Fibroblast of the aortic adventitia (primary cell): ENCODE measurements at regions not wholly inside any gene's neighbourhood (a gene's known extent, or its start where the extent isn't known, plus 50 kb on each side); places are given as distances from the start of the nearest gene placed in this dataset.
"Not testable (repeated sequence)": the region's sequence is repeated elsewhere in the genome, so short reads cannot be mapped to it uniquely, and the experiment has no call there.

ENCODE experiments used
- DNase-seq: peaks from one replicate; pipeline ENCODE4 v3.0.0-alpha.2; 2010; ENCODE audit warnings: low read depth
- H3K4me3 ChIP-seq: 2 replicates; pipeline ENCODE4 v1.5.1; 2011; ENCODE audit warnings: low read depth, mild to moderate bottlenecking, control low read depth, low read length, moderate library complexity
- TF ChIP-seq, protein P1 (sequence below): IDR thresholded peaks from 2 replicates; pipeline ENCODE4 v1.5.1; 2011; ENCODE audit warnings: mild to moderate bottlenecking, low read length, control low read depth, inconsistent platforms; ENCODE audit not compliant: insufficient read depth

DNA sequence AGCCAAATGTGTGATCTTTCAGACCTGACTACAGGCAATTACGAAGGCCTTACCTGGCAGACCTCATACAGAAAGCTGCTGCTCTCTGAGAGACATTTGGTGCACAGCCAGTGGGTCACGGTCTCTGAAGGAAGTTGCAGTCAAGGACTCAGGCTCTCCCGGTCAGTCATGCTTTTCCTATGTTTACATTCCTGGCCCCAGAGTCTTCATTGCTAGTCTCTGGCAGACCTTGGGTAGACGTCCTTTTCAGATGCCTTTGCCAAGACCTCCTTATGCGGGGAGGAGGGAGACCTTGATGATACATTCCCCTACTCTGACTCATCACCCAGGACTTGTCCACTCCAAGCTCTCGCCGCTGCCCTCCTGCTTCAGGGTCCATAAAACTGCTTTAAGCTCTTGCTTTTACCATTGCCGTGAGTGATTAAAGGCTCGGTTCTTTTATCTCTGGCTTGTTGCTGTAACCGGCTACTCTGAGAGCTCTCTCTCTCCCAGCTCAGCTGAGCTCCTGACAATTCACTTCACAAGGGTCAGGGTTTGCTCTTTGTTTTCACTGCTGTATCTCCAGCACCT lies 62.0 kb upstream of the SLC35F5 start:
- H3K4me3 ChIP-seq, result peak overlapping the region; percentile 34
- TF ChIP-seq, protein P1, sequence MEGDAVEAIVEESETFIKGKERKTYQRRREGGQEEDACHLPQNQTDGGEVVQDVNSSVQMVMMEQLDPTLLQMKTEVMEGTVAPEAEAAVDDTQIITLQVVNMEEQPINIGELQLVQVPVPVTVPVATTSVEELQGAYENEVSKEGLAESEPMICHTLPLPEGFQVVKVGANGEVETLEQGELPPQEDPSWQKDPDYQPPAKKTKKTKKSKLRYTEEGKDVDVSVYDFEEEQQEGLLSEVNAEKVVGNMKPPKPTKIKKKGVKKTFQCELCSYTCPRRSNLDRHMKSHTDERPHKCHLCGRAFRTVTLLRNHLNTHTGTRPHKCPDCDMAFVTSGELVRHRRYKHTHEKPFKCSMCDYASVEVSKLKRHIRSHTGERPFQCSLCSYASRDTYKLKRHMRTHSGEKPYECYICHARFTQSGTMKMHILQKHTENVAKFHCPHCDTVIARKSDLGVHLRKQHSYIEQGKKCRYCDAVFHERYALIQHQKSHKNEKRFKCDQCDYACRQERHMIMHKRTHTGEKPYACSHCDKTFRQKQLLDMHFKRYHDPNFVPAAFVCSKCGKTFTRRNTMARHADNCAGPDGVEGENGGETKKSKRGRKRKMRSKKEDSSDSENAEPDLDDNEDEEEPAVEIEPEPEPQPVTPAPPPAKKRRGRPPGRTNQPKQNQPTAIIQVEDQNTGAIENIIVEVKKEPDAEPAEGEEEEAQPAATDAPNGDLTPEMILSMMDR, result no peak
- peak; percentile 100 for DNase-seq

DNA sequence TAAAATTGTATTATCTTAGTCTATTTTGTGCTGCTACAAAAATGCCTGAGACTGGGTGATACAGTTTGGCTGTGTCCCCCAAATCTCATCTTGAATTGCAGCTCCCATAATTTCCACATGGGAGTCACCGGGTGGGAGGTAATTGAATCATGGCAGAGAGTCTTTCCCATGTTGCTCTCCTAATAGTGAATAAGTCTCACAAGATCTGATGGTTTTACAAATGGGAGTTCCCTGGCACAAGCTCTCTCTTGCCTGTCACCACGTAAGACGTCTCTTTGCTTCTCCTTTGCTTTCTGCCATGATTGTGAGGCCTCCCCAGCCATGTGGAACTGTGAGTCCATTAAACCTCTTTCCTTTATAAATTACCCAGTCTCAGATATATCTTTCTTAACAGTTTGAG lies 57.0 kb upstream of the SLC35F5 start:
- H3K4me3 ChIP-seq, DNase-seq: not testable (repeated sequence)

DNA sequence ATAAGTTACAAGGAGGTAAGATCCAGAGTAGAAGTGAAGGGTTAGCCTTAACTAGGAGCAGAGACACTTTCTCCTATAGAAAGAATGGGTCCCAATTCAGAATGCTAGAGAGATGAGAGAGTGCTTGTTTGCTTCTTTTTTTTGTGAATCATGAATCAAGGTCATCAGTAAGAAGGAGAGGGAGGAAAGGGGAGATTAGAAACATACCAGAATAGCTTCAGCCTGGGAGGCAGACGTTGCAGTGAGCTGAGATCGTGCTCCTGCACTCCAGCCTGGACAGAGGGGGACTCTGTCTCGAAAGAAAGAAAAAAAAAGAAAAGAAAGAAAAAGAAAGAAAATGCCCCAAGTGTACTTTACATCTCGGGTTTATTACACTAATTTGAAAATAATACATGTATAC lies 55.8 kb upstream of the SLC35F5 start:
- TF ChIP-seq, protein P1, result no peak
- DNase-seq, result peak; percentile 26
- H3K4me3 ChIP-seq, result no peak overlapping the region

DNA sequence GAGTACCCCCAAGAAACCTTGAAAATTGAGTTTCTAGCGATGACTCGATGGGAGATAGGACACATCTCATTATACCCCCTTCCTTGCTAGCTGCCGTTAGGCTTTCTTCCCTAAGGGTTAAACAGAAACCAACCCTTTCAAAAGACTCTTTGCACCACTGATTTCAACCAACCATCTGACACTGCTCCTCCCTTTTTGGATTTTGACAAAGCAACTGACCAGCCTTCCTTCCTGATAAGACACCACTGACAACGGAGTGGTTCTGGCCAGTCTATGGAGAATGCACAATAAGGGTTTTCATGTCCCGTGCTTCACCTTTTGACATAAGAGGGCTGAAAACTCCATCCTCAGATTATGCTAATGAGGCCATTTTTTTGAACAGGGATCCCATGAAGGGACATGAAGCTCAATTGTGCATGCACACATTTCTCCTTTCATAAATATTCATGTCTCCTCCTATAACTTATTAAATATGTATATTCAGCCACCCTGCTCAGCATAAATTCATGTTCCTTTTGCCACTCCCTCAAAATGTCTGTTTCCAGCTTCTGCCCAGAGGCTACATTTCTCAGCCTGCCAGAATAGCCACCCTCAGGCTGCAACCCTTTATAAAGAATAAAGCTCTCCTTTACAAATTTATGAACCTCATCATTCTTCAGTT lies 52.8 kb upstream of the SLC35F5 start:
- DNase-seq, result no peak
- TF ChIP-seq, protein P1, result no peak

DNA sequence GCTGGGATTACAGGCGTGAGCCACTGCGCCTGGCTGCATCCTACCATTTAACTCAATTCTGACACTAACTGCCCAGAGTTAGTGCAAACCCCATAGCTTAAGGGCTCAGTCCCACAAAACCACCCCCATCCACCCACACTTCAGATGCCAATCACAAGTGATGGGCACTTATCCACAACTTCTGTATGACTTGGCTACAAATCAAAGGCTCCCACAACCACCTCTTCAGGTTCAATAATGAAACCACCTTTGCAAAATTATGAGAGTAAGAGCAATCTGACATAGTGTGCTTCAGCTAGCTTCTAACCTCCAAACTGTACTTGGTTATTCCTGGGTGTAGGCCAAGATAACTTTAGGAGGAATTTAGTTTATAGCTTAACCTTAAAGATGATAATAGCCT lies 51.3 kb upstream of the SLC35F5 start:
- DNase-seq, result no peak
- TF ChIP-seq, protein P1, result no peak
- H3K4me3 ChIP-seq, result no peak overlapping the region

More for the DNA sequence above, 52.8 kb upstream of the SLC35F5 start:
- no peak overlapping the region for H3K4me3 ChIP-seq

DNA sequence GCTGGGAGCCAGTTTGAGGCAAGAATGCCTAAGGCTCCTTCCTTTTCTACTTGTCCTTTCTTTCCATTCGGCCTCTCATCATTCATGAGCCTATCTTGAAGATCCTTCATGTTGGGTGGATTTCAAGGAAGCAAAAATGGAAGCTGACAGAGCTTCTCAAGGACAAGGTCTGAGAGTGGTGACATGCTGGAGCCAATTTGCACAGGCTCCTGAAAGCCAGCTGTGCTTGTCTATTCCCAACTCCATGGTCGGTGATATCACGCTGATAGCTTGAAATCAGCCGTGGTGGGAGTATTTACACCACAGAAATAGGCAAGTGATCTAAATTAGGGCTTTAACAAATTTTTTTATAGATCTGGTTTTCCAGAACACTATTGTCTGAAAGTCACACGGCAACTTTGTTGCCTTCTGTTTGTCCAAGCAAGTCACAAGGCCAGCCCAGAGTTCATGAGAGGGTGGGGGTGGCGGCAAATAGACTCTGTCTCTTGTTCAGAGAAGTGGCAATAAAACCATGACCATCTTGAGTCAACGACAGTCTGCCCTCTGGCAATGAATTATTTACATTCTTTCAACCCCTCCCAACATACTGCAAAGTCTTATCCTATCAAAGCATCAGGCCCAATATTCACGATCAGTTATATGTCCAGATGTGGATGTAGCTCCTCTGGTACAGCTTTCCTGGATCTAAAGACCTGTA lies 49.9 kb upstream of the SLC35F5 start:
- no peak for DNase-seq
- TF ChIP-seq, protein P1, result no peak
- H3K4me3 ChIP-seq, result no peak overlapping the region
